GM19351 (cell line): ENCODE measurements at regions not wholly inside any gene's neighbourhood (a gene's known extent, or its start where the extent isn't known, plus 50 kb on each side); places are given as distances from the start of the nearest gene placed in this dataset.

Experiments
- ATAC-seq: cut with Tn5 transposase; IDR thresholded peaks from one replicate; pipeline ENCODE4 v1.9.1; 2021; ENCODE audit warnings: mild to moderate bottlenecking, moderate library complexity; ENCODE audit not compliant: unreplicated experiment

DNA sequence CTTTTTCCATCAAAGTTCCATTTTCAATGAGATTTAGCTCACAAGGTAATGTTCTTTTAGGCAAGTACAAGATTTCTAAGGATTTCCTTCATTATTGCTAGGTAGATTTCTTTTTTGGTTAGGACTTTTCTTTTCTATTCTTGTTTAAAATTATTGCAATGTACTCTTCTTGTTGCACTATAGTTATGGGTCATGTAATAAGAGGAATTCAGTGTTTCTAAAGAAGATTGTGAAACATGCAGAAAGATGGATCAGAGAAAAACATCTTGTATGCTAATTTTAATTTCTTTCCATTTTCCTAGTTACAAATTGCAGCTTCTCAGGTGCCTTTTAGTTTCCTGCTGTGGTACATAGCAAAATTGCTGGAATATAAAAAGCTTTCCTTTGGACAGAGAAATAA, 56.1 kb downstream of the BTG1 start:
- no peak for ATAC-seq

DNA sequence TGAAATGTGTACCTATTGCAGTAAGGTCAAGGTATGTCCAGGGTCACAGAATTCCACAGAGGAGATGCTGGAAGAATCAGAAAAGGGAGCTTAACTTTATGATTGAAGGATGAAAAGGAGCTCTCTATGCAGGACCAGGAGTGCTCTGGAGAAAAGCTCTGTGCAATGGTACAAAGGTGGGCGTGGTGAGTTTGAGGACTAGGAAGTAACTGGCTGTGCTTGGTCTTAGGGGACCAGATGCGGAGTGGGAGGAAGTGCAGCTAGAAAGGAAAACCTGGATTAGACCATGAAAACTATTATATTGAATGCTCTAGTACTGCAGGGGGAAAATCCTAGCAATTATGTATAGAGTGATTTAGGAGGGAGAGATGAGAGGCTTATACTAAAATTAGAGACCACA, 56.8 kb downstream of the BTG1 start:
- ATAC-seq = no peak

DNA sequence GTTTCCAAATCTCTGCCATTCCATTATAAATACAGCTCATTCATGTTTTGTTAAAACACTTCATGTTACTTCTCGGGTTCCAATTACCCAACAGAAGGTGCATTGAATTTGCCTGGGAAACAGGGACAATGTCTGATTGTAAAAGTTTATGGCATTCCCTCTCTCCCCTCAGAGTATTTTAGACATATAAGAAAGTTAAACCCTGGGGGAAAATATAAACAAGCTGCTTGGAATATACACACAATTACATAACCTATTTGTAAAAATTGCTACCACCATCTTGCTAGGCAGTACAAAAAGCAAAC, 60.0 kb downstream of the BTG1 start:
- no peak for ATAC-seq

DNA sequence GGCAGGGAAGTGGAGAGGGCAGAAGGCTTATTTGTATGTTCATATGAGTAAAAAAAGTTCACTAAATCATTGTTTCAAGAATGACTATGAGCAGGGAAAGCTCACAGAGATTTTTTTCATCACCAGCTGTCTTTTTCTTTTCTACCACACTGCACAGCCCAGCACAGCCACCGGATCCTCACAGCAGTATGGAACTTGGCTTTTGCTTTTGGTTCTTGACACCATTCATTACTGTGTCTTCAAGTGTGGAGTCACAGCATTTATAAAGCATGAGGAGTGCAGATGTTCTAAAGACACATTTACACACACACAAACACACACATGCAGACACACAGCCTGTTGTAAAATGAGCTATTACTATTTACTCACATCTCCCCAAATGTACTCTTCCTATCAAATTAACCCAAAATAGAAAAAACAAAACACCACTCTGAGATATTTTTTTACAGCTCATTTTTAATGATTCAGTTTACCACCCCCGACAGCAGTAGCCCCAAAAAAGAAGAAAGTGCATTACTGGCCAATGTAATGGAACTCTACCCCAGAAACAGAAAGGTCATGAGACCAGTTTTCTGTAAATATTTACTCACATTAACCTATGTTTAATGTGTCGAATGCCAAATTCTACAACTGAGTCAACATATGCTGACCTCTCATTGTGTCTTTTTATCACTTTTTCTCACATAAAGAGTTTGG, 60.5 kb downstream of the BTG1 start:
- ATAC-seq = no peak

DNA sequence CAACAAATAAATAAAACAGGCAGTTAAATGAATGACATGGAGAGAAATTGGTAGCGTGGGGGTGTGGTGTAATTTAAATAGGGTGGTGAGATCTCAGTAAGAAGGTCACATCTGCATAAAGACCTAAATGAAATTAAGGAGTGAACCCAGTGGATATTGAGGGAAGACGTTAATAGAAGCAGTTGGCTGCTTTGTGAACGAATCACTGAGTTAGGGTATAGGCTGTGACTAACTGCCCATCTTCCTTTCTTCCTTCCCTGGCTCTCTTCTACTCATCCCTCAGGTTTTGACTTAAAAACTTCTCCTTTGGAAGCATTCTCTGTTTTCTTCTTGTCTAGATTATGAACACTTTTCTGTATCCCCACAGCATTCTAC, 64.7 kb downstream of the BTG1 start:
- ATAC-seq = no peak

DNA sequence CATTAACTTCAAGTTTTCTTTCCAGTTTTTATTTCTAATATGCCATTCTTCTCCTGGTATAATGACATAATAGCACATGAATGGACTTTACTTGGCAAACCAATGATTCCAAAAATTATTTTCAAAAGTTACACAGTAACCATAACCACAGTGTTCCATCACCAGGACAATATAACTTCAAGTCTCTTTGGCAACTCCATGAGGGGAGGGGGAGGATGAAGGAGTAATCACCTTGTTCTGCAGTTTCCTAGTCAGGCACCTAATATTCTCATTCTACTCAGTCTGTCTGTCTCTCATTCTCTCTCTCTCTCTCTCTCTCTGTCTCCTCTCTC, 66.6 kb downstream of the BTG1 start:
- ATAC-seq = no peak

DNA sequence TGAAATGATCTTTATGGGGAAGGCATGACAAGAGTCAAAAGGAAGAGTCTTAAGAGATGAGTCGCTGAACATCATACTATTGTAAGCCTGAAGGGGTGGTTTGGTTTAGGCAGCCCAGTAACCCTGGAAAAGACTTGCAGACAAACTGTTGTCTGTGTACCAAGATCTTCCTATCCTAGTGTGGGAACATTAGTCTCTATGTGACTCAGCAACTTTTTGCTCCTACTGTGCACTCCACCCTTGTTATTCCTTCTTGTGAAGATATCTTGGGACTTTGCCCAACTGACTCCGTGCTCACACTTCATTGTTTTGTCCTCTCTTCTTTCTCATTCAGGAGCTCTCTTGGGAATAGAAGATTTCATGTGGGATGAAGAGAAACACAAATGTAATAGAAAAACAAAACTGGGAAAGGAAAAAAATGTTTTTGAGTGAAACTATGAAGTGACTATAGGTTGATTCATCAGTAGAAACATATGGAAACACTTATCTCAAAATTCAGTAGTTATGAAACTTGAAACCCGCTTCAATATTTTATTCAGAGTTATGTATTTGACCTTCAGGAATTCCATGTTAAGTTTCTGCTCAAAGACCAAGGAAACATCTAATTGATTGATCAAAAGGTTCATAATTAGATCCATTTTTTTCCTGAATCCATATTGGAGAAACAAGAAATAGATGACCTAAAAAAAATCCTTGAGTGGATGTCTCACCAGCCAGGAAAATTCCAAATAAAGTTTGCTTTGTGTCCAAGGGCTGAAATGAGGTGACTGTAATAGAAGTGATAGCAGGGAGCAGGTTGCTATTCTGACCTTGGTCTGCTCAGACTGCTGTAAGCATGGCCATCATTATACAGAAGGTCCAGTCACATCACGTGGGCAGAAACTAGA, 67.2 kb downstream of the BTG1 start:
- ATAC-seq = no peak

DNA sequence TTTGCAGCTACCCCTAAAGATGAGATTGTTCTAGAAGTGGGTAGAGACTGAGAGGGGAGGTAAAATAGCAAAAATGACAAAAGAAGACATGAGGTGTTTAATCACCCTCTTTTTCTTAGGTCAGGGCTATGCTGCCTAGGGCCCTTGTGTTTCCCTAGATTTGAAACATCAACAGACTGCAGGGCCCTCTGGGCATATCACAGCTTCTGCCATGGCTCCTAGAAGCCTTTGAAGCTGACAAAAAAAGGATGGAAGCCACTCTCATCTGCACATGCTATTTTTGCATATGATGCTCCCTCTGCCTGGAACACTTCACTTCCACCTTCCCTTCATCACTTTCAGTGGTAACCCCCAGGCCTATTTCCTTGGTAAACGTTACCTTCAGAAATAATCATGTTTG, 68.1 kb downstream of the BTG1 start:
- no peak for ATAC-seq

DNA sequence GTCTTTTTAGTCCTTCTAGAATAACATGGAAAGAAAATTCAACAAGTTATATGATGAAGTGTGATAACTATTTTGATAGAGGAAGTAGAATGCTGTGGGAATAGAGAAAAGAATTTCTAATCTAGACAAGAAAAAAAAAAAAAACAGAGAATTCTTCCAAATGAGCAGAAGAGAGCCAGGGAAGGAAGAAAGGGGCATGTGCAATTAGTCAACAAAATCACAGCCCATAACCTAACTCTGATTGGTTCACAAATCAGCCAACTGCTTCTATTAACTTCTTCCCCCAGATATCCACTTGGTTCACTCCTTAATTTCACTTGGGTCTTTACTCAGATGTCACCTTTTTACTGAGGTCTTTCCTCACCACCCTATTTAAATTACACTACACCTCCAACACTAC, 69.5 kb downstream of the BTG1 start:
- no peak for ATAC-seq

DNA sequence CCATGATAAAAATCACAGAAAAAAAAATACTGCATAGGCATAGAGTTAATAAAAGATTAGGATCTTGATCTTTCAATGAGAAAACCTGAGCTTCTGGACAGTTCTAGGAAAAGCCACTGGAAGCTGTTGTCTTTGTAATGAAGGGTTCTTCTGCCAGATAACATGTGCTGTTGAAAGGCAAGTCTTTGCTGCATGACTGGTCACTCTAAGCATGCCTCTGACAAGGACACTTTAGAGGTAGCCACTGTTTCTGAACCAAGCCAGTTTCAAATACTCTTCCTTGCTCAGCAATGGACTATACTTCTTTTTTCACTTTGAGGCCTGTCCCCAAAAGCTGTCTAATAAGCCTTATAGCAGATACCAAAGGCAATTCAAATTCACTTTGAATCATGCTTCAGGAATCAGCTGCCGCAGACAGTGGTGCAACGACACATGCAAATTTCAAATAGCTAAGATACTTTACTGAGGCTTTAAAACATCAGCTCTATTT, 70.2 kb downstream of the BTG1 start:
- ATAC-seq = no peak

DNA sequence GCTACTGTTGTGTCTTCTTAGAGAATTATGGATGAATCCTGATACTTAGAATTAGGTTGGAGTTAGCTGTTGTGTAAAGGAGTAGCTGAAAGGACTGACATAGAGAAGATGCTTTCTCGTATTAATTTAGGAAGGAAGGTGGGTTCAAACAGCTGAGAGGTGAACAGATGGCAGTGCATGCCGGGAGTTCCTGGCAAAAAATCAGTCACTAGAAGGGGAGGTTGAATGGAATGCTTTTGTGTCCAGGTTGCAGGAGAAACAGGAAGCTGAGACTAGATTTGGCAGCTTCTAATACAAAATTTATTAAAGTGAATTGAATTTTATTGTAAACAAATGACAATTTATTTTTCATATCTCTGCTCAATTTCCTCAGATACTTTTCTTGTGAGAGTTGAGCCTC, 70.8 kb downstream of the BTG1 start:
- no peak for ATAC-seq

DNA sequence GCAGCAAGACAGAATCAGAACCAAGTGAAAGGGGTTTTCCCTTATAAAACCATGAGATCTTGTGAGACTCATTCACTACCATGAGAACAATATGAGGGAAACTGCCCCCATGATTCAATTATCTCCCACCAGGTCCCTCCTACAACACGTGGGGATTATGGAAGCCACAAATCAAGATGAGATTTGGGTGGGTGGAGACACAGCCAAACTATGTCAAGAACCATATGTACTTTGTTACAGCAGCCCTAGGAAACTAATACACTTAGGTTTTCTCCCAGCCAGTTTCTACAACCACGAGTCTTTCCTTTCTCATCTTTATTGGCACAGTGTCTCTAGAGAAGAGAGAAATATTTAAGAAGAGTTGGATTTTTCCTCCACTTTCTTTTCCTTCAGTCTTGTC, 72.6 kb downstream of the BTG1 start:
- no peak for ATAC-seq

DNA sequence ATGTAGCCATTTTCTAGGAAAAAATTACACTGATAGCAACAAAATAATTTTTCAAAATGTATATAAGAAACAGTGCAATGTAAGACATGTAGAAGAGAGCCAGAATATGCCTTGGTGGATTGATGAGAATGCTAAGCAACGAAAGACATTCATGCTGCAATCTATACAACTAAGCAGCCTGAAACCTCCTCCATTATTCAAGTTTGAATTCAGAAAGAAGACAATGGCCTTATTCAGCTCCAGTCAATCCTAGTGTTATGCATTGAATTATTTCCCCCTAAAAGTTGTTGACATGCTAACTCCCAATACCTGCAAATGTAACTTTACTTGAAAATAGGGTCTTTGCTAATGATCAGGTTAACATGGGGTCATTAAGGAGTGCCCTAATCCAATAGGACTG, 73.5 kb downstream of the BTG1 start:
- ATAC-seq = no peak

DNA sequence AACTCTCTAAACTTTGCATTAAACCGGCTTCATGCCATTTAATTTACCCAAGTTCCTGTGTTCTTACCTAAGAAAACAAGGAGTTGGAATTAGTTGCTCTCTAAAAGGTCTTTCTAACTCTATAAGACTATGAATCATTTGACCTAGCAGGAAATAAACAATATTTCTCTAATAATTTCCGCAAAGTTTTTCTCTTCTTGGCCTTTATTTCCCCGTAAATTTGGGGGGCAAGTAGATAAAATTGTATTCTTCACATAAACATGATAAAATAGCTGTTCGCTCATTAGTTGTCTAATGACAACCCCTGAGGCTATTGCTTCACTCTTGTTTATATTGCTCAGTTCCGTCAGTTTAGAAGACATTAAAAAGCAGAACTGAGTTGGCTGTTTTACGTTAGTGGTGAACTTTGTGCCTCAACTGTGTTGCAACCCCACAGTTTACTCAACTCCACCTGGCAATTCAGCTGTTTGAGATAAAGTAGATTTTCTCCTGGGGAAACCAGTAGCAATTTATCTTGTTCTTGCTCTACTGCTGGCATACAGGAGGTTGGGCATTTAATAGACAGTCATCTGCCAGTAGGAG, 74.7 kb downstream of the BTG1 start:
- no peak for ATAC-seq

DNA sequence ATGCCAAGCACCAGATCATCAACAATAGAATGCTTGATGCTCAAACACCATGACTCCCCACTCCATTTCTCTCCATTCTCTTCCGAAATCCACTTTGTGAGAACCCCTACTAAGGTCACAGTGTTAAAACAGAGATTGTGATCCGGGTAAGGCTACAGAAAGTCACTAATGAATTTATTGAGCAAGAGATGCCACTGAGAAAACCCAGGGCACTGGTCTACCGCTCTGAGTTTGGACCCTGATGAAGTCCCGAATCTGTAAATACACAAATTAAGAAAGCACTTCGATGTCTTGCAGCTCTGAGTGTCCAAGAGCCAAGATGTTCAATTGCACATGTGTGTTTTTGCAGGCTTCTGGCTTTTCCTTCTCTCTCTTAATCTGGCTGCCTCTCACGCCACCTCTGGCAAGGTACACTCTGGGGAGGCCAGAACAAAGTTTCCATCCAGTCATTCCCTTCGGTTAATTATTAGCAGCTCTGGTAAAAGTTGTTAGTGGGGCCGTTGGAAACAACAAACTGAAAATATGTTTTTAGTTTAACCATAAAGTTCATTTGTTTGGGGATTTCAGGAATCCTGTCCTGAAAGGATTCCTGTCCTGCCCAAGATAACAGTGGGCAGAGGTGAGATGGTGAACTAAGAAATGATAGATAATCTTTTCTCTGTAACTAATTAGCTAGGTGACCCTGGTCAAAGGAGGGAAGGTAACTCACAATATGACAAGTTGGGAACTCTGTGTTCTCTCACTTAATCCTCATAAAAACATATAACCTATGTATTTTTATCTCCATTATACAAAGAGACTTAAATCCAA, 75.4 kb downstream of the BTG1 start:
- ATAC-seq = no peak

DNA sequence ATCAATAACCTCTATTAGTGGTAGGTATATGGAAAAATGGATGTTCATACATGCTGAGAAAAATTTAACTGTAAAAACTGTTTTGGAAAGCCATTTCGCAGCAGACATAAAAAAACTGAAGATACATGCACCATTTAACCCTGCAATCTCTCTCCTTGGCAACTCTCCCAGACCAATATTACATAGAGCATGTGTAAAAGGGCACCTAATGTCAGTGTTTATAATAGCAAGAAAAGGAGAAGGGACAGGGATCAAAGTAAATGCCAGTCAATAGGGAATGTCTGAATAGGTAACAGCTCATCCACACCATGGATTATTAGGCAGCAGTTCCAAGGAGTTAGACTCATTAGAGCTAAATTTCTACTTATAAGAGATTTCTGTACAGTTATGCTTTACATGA, 77.2 kb downstream of the BTG1 start:
- no peak for ATAC-seq

DNA sequence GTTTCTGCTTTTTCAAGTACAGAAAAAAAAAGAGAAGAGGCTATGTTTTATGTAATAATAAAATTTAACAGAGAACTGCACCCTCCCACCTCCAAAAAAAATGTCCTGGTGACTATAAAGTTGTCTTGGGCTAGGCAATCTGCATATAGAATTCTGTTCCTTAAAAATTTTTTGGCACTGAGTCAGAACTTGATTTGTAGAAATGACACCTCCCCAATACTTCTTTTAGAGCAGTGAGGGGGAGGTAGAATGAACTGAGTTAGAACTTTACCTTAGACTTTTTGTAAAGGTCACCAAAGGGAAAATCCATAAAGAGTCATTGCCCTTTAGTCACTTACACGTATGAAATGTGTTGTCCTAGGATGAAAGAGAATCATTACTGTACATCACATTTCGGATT, 80.0 kb downstream of the BTG1 start:
- ATAC-seq = peak; percentile 43

DNA sequence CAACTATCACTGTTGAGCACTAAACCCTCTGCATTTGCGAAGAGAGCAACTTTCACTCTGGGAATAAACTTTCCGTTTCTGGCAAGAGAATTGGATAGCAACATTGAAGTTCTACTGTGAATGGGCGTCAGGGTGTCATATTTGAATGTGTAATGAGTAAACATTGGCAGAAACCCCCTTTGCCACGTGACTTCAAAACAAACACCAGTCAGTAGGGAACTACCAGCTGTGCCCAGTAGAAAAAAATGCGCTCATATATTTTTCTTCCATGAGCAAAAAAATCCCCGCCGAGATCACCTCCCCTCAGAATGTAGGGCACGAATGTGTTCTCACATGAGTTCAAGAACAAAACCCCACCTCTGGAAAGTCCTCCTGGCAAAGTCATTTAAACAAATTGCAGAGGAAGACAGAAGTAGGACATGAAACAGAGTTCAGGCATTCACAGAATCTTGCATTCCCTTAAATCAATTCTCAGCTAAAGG, 80.6 kb downstream of the BTG1 start:
- peak; percentile 59 for ATAC-seq

DNA sequence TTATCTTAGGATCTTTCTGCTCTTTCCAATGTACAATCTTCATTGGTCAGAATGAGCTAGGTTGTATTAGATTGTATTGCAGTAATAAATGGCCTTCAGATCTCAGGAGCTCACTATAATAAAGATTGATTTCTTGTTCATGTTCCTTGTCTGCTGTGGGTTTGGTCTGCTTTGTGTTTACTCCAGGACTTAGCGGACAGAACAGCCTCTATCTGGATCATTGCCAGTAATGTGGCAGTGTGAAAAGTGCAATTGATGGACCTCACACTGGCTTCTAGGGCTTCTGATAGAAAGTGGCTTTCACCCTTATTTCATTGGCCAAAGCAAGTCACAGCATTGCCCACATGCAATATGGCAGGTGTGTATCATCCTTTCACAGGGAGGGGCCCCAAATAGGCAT, 81.2 kb downstream of the BTG1 start:
- ATAC-seq = no peak

DNA sequence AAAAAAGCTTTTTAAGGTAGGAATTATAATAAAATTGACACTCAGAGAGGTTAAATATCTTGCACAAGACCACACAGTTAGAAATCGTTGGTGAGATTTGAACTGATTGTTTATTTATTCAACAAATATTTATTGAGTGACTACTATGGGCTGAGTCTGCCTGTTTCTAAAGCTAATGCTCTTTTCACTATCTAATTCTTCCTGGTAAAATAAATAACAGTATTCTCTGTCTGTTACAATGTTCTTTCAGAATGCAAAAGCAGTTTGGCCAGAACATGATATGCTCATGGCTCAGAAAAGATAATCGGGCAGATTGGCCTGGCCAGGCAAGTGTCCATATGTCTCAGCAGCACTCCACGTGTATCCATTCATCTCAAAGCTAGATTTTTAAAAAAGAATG, 82.0 kb downstream of the BTG1 start:
- ATAC-seq = no peak
